ENCODE measurements at regions not wholly inside any gene's neighbourhood (a gene's known extent, or its start where the extent isn't known, plus 50 kb on each side); places are given as distances from the start of the nearest gene placed in this dataset.

GRCh38 chr4:164538097-164538496, 215.8 kb upstream of the SMIM31 start:
- WGBS = 49% methylated on average over 4 of the region's 4 CpGs
- DNase-seq (ENCODE audit: low spot score in 2 of 2) = no peak
- no peaks in the 10 kb centered on the region for H3K36me3 ChIP-seq
- TF ChIP-seq CTCF (IDR thresholded peaks at IDR 0.05) (no peak), EP300 (IDR thresholded peaks at IDR 0.05) (no peak), POLR2AphosphoS5 (IDR thresholded peaks at IDR 0.05) (no peak), POLR2A (IDR thresholded peaks at IDR 0.05) (no peak)
- H3K9me3 ChIP-seq = peaks cover 11% of the 10 kb centered on the region
- peaks cover 27% of the 10 kb centered on the region for H3K4me1 ChIP-seq
- H3K27me3 ChIP-seq = no peaks in the 10 kb centered on the region
- peak overlapping the region; percentile 82 for H3K27ac ChIP-seq
- no peak overlapping the region for H3K4me3 ChIP-seq

GRCh38 chr4:164540987-164541386, 212.9 kb upstream of the SMIM31 start:
- H3K4me3 ChIP-seq = no peak overlapping the region
- no peak for TF ChIP-seq EP300 (IDR thresholded peaks at IDR 0.05)
- TF ChIP-seq POLR2A (IDR thresholded peaks at IDR 0.05) = no peak
- H3K9me3 ChIP-seq = peaks cover 14% of the 10 kb centered on the region
- H3K4me1 ChIP-seq = peaks cover 20% of the 10 kb centered on the region
- 93% methylated on average over 2 of the region's 2 CpGs for WGBS
- H3K27ac ChIP-seq = no peak overlapping the region
- no peaks in the 10 kb centered on the region for H3K27me3 ChIP-seq
- no peaks in the 10 kb centered on the region for H3K36me3 ChIP-seq
- DNase-seq (ENCODE audit: low spot score in 2 of 2) = no peak

- DNase-seq (ENCODE audit: low spot score in 2 of 2) = no peak
- Histone ChIP-seq H3K4me3 (no peak overlapping the region), H3K27me3 (no peaks in the 10 kb centered on the region), H3K4me1 (peaks cover 10% of the 10 kb centered on the region), H3K36me3 (no peaks in the 10 kb centered on the region), H3K27ac (no peak overlapping the region), H3K9me3 (peaks cover 14% of the 10 kb centered on the region)
- TF ChIP-seq CTCF (IDR thresholded peaks at IDR 0.05) (no peak), POLR2A (IDR thresholded peaks at IDR 0.05) (no peak)
- WGBS = 53% methylated on average over 1 of the region's 1 CpG
These were observed 211.5 kb upstream of the SMIM31 start for GRCh38 chr4:164542431-164542830.

- WGBS = 88% methylated on average over 5 of the region's 5 CpGs
- H3K27ac ChIP-seq = no peak overlapping the region
These were observed 202.8 kb upstream of the SMIM31 start for GRCh38 chr4:164550989-164551712.

GRCh38 chr4:164551713-164552040, 202.3 kb upstream of the SMIM31 start:
- 77% methylated on average over 4 of the region's 4 CpGs for WGBS
- Histone ChIP-seq H3K36me3 (no peaks in the 10 kb centered on the region), H3K27ac (no peak overlapping the region), H3K4me3 (no peak overlapping the region), H3K4me1 (no peaks in the 10 kb centered on the region), H3K9me3 (no peaks in the 10 kb centered on the region), H3K27me3 (no peaks in the 10 kb centered on the region)
- TF ChIP-seq POLR2AphosphoS5 (IDR thresholded peaks at IDR 0.05) (no peak), EP300 (IDR thresholded peaks at IDR 0.05) (no peak), CTCF (IDR thresholded peaks at IDR 0.05) (no peak), POLR2A (IDR thresholded peaks at IDR 0.05) (no peak)
- no peak for DNase-seq (ENCODE audit: low spot score in 2 of 2)

More at GRCh38 chr4:164550989-164551712, 202.8 kb upstream of the SMIM31 start:
- Histone ChIP-seq H3K9me3 (no peaks in the 10 kb centered on the region), H3K27me3 (no peaks in the 10 kb centered on the region), H3K4me1 (no peaks in the 10 kb centered on the region), H3K4me3 (no peak overlapping the region), H3K36me3 (no peaks in the 10 kb centered on the region)
- TF ChIP-seq POLR2A (IDR thresholded peaks at IDR 0.05) (no peak), EP300 (IDR thresholded peaks at IDR 0.05) (no peak), CTCF (IDR thresholded peaks at IDR 0.05) (no peak), POLR2AphosphoS5 (IDR thresholded peaks at IDR 0.05) (no peak)
- DNase-seq (ENCODE audit: low spot score in 2 of 2) = no peak

All from suprapubic skin (tissue), 4 donors.